Islet of Langerhans (tissue), 1 donor: ENCODE measurements at regions not wholly inside any gene's neighbourhood (a gene's known extent, or its start where the extent isn't known, plus 50 kb on each side); places are given as distances from the start of the nearest gene placed in this dataset.
"Not testable (repeated sequence)": the region's sequence is repeated elsewhere in the genome, so short reads cannot be mapped to it uniquely, and the experiment has no call there.

Experiments used
- FAIRE-seq: peaks from one replicate; lab custom pipeline; 2011; peaks lifted over from hg19 to GRCh38; lab: Jason Lieb, UNC

GRCh38 chr2:89969190-89969589, 1277.7 kb downstream of the RPIA start:
- not testable (repeated sequence) for FAIRE-seq

DNA sequence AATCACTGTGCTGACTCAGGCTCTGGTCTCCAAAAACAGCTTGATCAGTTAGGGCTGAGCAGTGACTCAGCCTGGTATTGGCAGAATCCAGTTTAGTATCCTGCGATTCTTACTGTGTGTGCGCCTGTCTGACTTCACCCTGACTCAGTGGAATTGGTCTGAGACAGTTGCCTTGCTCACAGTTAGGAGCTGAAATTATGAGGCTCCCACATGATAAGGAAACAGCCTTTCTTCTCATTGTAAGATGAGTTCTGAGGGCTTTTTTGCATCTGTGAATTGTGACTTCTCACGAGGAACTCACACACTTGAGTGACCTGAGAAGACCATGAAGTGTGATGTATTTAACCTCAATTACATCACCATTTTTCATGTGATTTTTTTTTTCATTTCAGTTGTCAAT, 1282.4 kb downstream of the RPIA start:
- FAIRE-seq: not testable (repeated sequence)

DNA sequence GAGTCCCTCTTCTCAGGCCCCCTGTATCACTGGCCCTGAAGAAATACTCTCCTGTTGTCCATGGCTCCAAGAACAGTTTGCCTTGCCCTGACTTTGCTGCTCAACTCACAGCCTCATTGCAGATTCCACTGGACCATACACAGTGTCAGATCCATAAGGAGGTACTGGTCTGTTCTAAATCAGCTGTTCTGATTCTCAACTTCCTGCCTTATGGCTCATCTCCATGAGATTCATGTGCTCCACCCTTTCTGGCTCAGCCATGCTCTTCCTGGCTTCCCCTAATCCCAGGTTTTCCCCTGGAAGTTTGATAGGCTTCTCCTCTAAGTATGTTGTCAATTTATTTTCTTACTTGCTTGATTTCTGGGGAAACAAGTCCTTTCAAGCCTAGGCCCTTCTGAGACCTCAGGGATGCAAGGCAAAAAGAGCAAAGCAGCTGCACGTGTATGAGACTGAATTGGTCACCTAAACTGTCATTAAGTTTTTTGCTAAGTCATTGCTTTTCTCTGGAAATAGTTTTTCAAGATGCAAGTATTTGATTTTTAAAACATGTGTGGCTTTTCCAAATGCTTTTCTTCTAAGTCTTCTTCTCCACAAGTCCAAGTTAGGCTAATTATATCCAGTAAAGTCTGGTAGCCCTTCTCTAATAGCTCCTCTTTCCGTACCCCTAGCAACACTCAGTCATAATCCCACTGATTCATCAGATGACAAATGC, 1288.5 kb downstream of the RPIA start:
- not testable (repeated sequence) for FAIRE-seq

- not testable (repeated sequence) for FAIRE-seq
Observed at GRCh38 chr2:89982246-89982645, 1290.8 kb downstream of the RPIA start.

DNA sequence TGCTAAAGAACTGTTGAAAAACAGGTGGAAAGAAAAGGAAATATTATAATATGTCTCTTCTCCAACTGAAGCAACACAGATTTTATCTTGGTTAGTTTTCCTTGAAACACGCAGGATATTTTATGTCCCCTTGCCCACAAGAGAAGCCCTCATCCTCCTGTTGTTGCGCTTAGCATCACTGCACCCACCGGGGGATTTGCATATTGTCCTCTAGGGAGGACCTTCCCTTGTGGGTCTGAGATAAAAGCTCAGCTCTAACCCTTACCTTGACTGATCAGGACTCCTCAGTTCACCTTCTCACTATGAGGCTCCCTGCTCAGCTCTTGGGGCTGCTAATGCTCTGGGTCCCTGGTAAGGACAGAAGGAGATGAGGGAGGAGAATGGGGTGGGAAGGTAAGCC, 1294.2 kb downstream of the RPIA start:
- FAIRE-seq: not testable (repeated sequence)

DNA sequence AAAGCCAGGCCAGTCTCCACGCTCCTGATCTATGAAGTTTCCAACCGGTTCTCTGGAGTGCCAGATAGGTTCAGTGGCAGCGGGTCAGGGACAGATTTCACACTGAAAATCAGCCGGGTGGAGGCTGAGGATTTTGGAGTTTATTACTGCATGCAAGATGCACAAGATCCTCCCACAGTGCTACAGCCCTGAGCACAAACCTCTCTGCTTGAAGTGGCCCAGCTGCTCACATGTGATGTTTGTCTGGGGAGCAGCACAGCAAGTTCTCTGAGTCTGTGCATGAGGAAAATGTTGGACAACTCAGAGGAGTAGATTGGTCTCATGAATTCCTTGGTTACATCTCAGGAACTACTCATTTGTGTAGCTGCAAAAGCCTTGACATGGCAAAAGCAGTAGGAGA, 1295.1 kb downstream of the RPIA start:
- FAIRE-seq: not testable (repeated sequence)

DNA sequence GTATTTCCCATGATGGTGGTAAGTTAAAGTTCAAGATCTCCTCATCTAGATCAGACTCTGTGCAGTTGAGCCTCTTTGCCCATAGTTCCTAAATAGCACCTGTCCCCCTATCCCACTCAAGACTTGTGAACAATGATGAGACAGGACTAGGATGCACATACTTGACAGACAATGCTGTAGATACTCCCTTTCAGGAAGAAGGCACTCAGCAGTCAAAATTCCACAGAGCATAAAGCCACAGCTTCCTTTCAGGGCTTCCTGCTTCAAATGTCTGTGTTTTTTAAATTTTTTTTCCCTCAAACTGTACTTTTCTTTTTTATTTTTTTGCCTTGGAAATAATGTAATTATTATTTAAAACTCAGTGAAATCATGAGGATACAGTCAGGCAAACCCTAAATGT, 1305.3 kb downstream of the RPIA start:
- not testable (repeated sequence) for FAIRE-seq

- FAIRE-seq: not testable (repeated sequence)
Observed at GRCh38 chr2:90004553-90004952, 1313.1 kb downstream of the RPIA start.

DNA sequence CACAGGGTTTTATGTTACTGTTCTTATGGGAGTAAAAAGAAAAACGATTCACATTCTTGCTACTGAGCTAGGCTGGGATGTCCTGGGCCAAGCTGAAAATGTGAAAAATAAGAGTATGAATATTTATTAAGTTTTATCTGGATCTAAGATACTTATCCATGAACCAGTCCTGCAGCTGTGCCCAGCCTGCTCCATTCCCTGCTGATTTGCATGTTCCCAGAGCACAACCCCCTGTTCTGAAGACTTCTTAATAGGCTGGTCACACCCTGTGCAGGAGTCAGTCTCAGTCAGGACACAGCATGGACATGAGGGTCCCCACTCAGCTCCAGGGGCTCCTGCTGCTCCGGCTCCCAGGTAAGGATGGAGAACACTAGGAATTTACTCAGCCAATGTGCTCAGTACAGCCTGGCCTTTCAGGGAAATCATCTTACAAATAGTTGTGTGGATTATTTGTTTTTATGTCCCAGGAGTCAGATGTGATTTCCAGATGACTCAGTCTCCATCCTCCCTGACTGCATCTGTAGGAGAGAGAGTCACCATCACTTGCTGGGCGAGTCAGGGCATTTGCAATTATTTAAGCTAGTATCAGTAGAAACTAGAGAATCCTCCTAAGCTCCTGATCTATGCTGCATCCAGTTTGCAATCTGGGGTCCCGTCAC, 1319.1 kb downstream of the RPIA start:
- not testable (repeated sequence) for FAIRE-seq

DNA sequence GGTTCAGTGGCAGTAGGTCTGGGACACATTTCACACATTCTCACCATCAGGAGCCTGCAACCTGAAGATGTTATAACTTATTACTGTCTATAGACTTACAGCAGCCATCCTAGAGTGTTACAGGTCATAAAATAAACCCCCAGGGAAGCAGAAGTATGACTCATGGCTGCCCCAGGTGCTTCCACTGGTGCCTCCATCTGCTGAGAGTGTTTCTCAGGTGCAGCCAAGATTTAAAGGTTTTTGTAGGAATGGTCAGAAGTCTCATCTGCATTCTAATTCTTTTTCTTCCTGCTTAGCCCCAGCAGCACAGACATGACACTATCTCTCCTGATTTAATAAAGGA, 1319.6 kb downstream of the RPIA start:
- FAIRE-seq: not testable (repeated sequence)

GRCh38 chr2:90019908-90020307, 1328.4 kb downstream of the RPIA start:
- not testable (repeated sequence) for FAIRE-seq

GRCh38 chr2:90021234-90021633, 1329.8 kb downstream of the RPIA start:
- FAIRE-seq: not testable (repeated sequence)

DNA sequence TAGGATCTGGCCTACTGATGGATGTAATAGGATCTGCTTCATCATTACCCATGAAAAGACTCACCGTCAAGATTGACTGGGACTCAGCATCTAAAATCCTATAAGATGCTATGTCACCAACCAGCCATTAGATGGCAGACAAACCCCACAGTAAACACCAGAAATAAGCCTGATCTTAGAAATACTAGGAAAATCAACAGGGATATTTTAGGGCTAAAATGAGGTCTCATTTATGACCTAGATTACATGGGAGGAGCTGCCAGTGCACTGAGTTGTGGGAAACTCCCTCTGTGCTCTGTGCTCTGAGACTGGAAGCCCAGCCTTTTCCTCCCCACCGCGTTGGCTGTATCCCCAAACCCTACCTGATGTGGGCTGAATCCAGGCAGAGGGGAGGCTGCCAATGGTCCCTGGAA, 1335.8 kb downstream of the RPIA start:
- peak; percentile 100 for FAIRE-seq

DNA sequence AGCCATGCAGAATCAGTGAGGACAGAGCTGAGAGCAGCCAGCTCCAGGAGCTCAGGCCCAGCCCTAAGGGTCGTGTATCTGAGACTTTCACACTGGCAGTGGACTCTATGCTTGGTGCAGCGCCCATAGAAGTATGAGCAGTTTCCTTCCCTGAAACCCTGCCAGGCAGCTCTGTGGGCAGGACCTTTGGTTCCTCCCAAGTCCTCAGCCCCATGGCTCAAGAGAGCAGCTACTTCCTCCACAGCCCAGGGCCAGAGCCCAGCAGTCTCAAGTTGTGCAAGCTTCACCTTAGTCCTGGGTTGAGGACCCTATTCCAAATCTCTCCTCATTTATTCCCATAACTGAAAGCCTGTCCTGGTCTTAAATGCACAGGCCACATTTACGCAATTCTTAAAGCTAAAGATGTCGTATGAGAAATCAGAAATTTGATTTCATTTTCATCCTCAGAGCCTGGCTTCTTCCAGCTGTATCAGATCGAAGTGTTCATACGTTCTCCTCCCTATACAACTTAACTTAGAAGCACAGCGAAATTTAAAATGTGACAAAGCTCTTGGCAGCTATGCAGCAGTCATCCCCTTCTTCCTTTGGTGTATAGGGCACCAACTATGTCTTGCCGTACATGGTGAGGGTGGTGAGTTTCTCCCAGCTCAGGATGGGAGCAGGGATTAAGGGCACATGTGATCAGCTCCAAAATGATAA, 1337.1 kb downstream of the RPIA start:
- not testable (repeated sequence) for FAIRE-seq

GRCh38 chr2:90029080-90029428, 1337.6 kb downstream of the RPIA start:
- not testable (repeated sequence) for FAIRE-seq

DNA sequence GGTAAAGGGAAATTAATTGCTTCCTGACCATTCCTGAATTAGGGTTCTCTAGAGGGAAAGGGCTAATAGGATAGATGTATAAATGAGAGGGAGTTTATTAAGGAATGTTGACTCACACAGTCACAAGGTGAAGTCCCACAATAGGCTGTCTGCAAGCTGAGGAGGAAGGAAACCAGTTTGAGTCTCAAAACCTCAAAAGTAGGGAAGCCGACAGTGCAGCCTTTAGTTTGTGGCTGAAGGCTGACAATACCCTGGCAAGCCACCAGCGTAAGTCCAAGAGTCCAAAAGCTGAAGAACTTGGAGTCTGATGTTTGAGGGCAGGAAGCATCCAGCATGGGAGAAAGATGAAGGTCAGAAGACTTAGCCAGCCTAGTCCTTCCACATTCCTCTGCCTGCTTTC, 1340.8 kb downstream of the RPIA start:
- not testable (repeated sequence) for FAIRE-seq

DNA sequence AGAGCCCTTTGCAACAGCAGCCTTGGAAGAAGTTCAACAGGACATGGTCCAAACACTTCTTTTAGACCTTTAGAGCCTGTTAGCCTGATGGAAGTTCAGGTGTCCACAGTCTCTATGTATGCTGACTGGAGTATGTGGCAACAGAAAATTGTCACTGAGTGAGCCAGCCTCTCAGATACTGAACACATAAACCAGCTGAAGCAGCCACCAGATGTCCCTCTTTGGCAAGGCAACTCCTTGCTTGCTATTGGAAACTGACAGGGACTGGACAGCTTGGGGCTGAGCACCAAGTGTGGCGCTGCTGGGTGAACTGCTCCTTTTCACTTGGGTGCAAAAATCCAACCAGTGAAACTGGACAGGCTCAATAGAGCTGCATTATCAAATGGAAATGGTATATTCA, 1344.9 kb downstream of the RPIA start:
- not testable (repeated sequence) for FAIRE-seq

DNA sequence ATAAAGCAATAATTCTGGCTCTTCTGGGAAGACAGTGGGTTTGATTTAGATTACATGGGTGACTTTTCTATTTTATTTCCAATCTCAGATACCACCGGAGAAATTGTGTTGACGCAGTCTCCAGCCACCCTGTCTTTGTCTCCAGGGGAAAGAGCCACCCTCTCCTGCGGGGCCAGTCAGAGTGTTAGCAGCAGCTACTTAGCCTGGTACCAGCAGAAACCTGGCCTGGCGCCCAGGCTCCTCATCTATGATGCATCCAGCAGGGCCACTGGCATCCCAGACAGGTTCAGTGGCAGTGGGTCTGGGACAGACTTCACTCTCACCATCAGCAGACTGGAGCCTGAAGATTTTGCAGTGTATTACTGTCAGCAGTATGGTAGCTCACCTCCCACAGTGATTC, 1347.6 kb downstream of the RPIA start:
- FAIRE-seq: not testable (repeated sequence)

- peak; percentile 49 for FAIRE-seq
Observed at GRCh38 chr2:90047776-90048175, 1356.3 kb downstream of the RPIA start.

DNA sequence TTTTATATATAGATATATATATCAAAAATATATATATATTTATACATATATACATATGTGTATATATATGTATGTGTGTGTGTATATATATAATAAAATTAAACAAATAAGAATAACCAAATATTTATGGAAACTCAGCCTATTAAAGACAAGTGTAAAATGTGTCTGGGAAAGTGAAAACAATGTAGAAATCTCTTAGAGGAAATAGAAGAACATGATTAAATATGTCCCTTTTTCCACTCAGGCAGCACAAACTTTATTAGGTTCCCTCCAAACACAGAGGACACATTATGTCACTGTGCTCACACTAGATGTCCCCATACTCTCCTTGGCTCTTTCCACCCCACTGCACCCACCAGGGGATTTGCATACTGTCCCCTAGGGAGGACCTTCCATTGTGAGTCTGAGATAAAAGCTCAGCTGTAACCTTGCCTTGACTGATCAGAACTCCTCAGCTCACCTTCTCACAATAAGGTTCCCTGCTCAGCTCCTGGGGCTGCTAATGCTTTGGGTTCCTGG, 1360.7 kb downstream of the RPIA start:
- not testable (repeated sequence) for FAIRE-seq

DNA sequence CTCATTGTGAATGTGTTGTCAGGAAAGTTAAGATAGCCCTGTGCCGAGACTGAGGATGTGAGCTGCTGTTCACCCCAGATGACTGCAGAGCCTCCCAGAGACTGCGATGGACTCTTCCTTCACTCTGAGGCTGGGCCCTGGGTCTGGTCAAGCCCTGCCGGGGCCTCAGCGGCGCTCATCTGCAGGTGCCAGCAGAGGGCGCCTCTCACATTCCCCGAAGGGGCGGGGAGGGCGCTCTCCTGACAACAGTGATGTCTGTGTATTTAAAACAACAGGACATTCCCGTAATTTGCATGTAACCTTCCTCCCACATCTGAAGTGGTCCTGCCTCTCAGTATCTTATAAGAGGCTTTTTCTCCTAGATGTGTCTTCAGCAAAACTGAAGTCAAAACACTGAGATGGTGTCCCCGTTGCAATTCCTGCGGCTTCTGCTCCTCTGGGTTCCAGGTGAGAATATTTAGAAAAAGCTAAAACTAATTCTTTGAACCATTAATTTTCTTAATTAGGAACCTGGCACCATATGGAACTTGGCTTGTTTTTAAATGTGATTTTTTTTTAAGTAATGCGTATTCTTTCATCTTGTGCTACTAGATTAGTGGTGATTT, 1377.9 kb downstream of the RPIA start:
- no peak for FAIRE-seq

DNA sequence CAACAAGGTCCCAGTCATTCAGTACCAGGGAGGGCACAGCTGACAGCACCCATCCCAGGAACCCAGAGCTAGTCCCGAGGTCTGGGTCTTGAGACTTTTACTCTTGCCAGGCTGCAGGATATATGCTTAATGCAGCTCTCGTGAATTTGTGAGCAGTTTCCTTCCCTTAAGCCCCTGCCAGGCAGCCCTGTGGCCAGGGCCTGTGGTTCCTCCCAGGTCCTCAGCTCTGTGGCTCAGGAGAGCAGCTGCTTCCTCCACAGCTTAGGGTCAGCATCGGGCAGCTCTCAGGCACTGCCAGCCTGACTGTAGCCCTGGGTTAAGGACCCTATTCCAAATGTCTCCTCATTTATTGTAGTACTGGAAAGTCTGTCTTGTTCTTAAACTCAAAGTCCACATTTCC, 1384.8 kb downstream of the RPIA start:
- FAIRE-seq: no peak

DNA sequence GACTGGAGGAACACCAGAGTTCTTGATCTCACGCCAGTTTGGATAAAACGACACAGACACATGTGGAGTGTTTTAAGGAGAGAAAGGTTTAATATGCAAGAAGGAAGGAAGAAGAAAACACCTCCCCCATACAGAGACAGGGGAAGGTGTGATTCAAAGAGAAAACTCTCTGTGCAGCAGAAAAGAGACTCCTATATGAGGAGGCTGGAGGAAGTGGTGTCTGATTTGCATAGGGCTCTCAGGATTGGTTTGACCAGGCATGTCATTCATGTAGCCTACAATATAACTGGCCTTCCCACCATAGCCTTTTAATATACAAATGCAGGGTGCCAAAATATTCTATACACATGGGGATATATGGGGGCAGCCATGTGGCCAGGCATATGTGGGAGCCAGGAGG, 1386.5 kb downstream of the RPIA start:
- no peak for FAIRE-seq
